ENCODE measurements at regions not wholly inside any gene's neighbourhood (a gene's known extent, or its start where the extent isn't known, plus 50 kb on each side); places are given as distances from the start of the nearest gene placed in this dataset.

- H3K4me1 Mint-ChIP-seq (ENCODE audit: low read depth) = no peaks in the 10 kb centered on the region
- no peak for ATAC-seq
- peaks cover 13% of the 10 kb centered on the region for H3K9me3 Mint-ChIP-seq
- no peak overlapping the region for H3K4me3 Mint-ChIP-seq
- peaks cover 21% of the 10 kb centered on the region for H3K27me3 Mint-ChIP-seq (ENCODE audit: low read depth)
- no peaks in the 10 kb centered on the region for H3K36me3 Mint-ChIP-seq (ENCODE audit: insufficient read depth)
- DNase-seq = no peak
These were observed 268.4 kb downstream of the PRDM2 start for GRCh38 chr1:13968361-13968760.

- H3K4me3 Mint-ChIP-seq = no peak overlapping the region
- H3K27me3 Mint-ChIP-seq (ENCODE audit: low read depth) = peaks cover 21% of the 10 kb centered on the region
- DNase-seq (no peak), ATAC-seq (no peak)
- H3K36me3 Mint-ChIP-seq (ENCODE audit: insufficient read depth) = no peaks in the 10 kb centered on the region
- no peaks in the 10 kb centered on the region for H3K4me1 Mint-ChIP-seq (ENCODE audit: low read depth)
- peaks cover 13% of the 10 kb centered on the region for H3K9me3 Mint-ChIP-seq
These were observed 270.8 kb downstream of the PRDM2 start for GRCh38 chr1:13970631-13971247.

- ATAC-seq (no peak), DNase-seq (no peak)
- H3K4me1 Mint-ChIP-seq (ENCODE audit: low read depth) = no peaks in the 10 kb centered on the region
- peaks cover 8% of the 10 kb centered on the region for H3K9me3 Mint-ChIP-seq
- peaks cover 12% of the 10 kb centered on the region for H3K27me3 Mint-ChIP-seq (ENCODE audit: low read depth)
- H3K4me3 Mint-ChIP-seq = no peak overlapping the region
- H3K36me3 Mint-ChIP-seq (ENCODE audit: insufficient read depth) = no peaks in the 10 kb centered on the region
These were observed 276.5 kb downstream of the PRDM2 start for GRCh38 chr1:13976485-13976884.

GRCh38 chr1:13981142-13981541, 281.2 kb downstream of the PRDM2 start:
- Mint-ChIP-seq H3K4me1 (ENCODE audit: low read depth) (no peaks in the 10 kb centered on the region), H3K4me3 (no peak overlapping the region), H3K27me3 (ENCODE audit: low read depth) (peaks cover 2% of the 10 kb centered on the region), H3K9me3 (peaks cover 4% of the 10 kb centered on the region), H3K36me3 (ENCODE audit: insufficient read depth) (no peaks in the 10 kb centered on the region)
- DNase-seq (no peak), ATAC-seq (no peak)

- peaks cover 3% of the 10 kb centered on the region for H3K9me3 Mint-ChIP-seq
- no peak for DNase-seq
- H3K4me3 Mint-ChIP-seq = no peak overlapping the region
- ATAC-seq = no peak
- no peaks in the 10 kb centered on the region for H3K4me1 Mint-ChIP-seq (ENCODE audit: low read depth)
- H3K36me3 Mint-ChIP-seq (ENCODE audit: insufficient read depth) = no peaks in the 10 kb centered on the region
- peaks cover 3% of the 10 kb centered on the region for H3K27me3 Mint-ChIP-seq (ENCODE audit: low read depth)
These were observed 283.4 kb downstream of the PRDM2 start for GRCh38 chr1:13983393-13983792.

- Mint-ChIP-seq H3K4me1 (ENCODE audit: low read depth) (no peaks in the 10 kb centered on the region), H3K27me3 (ENCODE audit: low read depth) (peaks cover 30% of the 10 kb centered on the region), H3K4me3 (no peak overlapping the region), H3K36me3 (ENCODE audit: insufficient read depth) (no peaks in the 10 kb centered on the region), H3K9me3 (peaks cover 6% of the 10 kb centered on the region)
- DNase-seq (no peak), ATAC-seq (no peak)
These were observed 291.0 kb downstream of the PRDM2 start for GRCh38 chr1:13990939-13991338.

DNA sequence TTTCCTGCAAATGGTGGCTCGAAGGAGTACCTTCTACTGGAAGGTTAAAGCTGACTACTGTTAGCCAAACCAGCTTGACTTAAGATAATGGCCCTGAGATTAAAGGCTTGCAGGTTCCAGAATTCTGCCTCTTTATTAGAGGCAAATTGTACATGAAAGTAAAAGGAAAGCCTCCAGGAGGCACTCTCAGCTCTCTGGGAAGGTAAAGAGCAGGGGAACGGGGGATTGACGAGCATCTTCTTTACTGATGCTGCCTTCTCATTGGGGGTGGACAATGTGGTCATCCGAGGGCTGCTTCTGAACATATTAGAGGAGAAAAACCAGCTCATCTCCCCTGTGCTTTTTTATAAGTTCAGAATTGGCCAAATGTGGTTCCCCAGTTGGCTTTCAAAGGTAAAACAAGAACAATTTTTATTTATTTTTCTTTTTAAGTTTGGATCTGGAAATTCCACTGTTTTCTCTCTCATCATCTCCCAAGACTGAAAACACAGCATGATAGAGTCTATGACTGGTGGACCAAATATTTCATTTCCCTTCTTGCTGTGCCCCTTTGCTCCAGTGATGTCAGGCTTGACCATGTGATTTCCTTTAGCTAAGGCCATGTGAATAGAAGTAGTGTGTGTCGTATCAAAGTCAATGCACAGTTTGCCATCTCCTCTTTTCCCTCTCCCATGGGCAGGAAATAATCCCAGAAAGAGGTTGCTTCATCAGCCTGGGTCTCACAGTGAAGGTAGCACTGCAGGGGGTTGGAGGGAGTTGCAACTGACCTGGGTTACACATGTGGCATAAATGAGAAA, 292.7 kb downstream of the PRDM2 start:
- no peaks in the 10 kb centered on the region for H3K36me3 Mint-ChIP-seq (ENCODE audit: insufficient read depth)
- no peaks in the 10 kb centered on the region for H3K4me1 Mint-ChIP-seq (ENCODE audit: low read depth)
- no peak for ATAC-seq
- no peak overlapping the region for H3K4me3 Mint-ChIP-seq
- no peak for DNase-seq
- H3K27me3 Mint-ChIP-seq (ENCODE audit: low read depth) = peaks cover 28% of the 10 kb centered on the region
- peaks cover 9% of the 10 kb centered on the region for H3K9me3 Mint-ChIP-seq

GRCh38 chr1:13994386-13994785, 294.4 kb downstream of the PRDM2 start:
- H3K36me3 Mint-ChIP-seq (ENCODE audit: insufficient read depth) = no peaks in the 10 kb centered on the region
- no peak overlapping the region for H3K4me3 Mint-ChIP-seq
- peaks cover 30% of the 10 kb centered on the region for H3K27me3 Mint-ChIP-seq (ENCODE audit: low read depth)
- ATAC-seq (no peak), DNase-seq (no peak)
- peaks cover 16% of the 10 kb centered on the region for H3K9me3 Mint-ChIP-seq
- H3K4me1 Mint-ChIP-seq (ENCODE audit: low read depth) = no peaks in the 10 kb centered on the region

DNA sequence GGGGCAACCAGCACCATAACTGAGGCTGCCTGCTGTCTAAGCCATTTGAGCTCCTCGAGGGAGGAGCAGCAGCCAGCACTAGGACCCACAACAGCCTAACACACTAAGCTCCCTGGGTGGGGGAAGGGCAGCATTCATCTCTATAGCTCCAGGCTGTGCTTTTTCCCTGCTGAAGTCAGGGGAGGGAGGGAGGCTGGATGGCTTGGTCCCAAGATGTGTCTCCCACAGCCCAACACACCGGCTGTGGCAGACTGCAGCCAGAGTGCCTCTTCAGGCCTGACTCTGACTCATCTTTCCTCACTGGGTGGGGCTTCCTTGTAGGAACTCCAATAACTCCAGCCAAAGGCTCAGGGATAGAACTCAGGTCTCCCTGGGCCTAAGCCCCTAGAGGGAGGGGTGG, 296.3 kb downstream of the PRDM2 start:
- no peak for ATAC-seq
- peaks cover 22% of the 10 kb centered on the region for H3K27me3 Mint-ChIP-seq (ENCODE audit: low read depth)
- H3K9me3 Mint-ChIP-seq = peaks cover 28% of the 10 kb centered on the region
- no peaks in the 10 kb centered on the region for H3K4me1 Mint-ChIP-seq (ENCODE audit: low read depth)
- no peaks in the 10 kb centered on the region for H3K36me3 Mint-ChIP-seq (ENCODE audit: insufficient read depth)
- no peak overlapping the region for H3K4me3 Mint-ChIP-seq
- no peak for DNase-seq

DNA sequence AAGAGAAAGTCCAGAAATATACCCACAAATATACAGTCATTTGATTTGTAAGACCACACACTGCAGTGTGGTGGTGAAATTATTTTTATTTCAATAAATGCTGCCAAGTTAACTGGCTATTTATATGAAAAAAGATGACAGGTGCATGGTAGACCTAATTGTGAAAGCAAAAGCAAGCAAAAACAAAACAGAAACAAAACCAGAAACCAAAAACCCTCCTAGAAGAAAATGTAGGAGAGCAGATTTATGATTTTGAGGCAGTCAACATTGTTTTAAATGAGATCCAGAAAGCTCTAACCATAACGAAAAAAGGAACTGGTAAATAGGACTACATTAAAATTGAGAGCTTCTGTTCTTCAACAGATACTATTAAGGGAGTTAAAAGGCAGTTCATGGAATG, 303.6 kb downstream of the PRDM2 start:
- ATAC-seq (no peak), DNase-seq (no peak)
- peaks cover 22% of the 10 kb centered on the region for H3K9me3 Mint-ChIP-seq
- no peaks in the 10 kb centered on the region for H3K4me1 Mint-ChIP-seq (ENCODE audit: low read depth)
- no peaks in the 10 kb centered on the region for H3K36me3 Mint-ChIP-seq (ENCODE audit: insufficient read depth)
- no peaks in the 10 kb centered on the region for H3K27me3 Mint-ChIP-seq (ENCODE audit: low read depth)
- H3K4me3 Mint-ChIP-seq = no peak overlapping the region

GRCh38 chr1:14009582-14009981, 309.6 kb downstream of the PRDM2 start:
- Mint-ChIP-seq H3K4me1 (ENCODE audit: low read depth) (no peaks in the 10 kb centered on the region), H3K36me3 (ENCODE audit: insufficient read depth) (no peaks in the 10 kb centered on the region), H3K27me3 (ENCODE audit: low read depth) (peaks cover 4% of the 10 kb centered on the region), H3K9me3 (peaks cover 8% of the 10 kb centered on the region), H3K4me3 (no peak overlapping the region)
- no peak for DNase-seq
- no peak for ATAC-seq

- DNase-seq = no peak
- peaks cover 4% of the 10 kb centered on the region for H3K27me3 Mint-ChIP-seq (ENCODE audit: low read depth)
- no peaks in the 10 kb centered on the region for H3K36me3 Mint-ChIP-seq (ENCODE audit: insufficient read depth)
- no peaks in the 10 kb centered on the region for H3K4me1 Mint-ChIP-seq (ENCODE audit: low read depth)
- peaks cover 8% of the 10 kb centered on the region for H3K9me3 Mint-ChIP-seq
- no peak for ATAC-seq
- H3K4me3 Mint-ChIP-seq = no peak overlapping the region
These were observed 310.5 kb downstream of the PRDM2 start for GRCh38 chr1:14010476-14010875.

- H3K9me3 Mint-ChIP-seq = peaks cover 8% of the 10 kb centered on the region
- no peak for DNase-seq
- H3K4me1 Mint-ChIP-seq (ENCODE audit: low read depth) = no peaks in the 10 kb centered on the region
- peaks cover 4% of the 10 kb centered on the region for H3K27me3 Mint-ChIP-seq (ENCODE audit: low read depth)
- H3K4me3 Mint-ChIP-seq = no peak overlapping the region
- no peak for ATAC-seq
- H3K36me3 Mint-ChIP-seq (ENCODE audit: insufficient read depth) = no peaks in the 10 kb centered on the region
These were observed 311.1 kb downstream of the PRDM2 start for GRCh38 chr1:14011132-14011531.

DNA sequence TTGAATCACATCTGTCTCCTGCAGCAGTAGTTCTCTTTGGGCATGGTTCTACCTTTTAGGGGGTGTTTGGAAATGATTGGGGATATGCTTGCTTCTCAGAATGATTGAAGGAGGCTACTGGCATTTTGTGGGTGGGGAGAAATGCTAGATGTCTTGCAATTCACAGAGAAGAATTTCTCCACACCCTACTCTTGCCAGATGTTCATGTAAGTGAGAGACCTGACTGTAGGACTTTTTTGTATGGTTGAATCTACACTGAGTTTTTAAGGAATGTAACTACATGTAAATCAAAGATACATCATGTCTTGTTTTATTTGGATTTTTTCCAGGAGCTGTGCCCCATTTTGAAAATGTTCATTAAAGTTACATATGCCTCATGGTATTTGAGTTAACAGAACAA, 311.9 kb downstream of the PRDM2 start:
- peaks cover 4% of the 10 kb centered on the region for H3K27me3 Mint-ChIP-seq (ENCODE audit: low read depth)
- ATAC-seq (no peak), DNase-seq (no peak)
- H3K4me1 Mint-ChIP-seq (ENCODE audit: low read depth) = no peaks in the 10 kb centered on the region
- H3K9me3 Mint-ChIP-seq = peaks cover 5% of the 10 kb centered on the region
- H3K36me3 Mint-ChIP-seq (ENCODE audit: insufficient read depth) = no peaks in the 10 kb centered on the region
- H3K4me3 Mint-ChIP-seq = no peak overlapping the region

- DNase-seq (no peak), ATAC-seq (no peak)
- H3K9me3 Mint-ChIP-seq = no peaks in the 10 kb centered on the region
- H3K4me3 Mint-ChIP-seq = no peak overlapping the region
- H3K4me1 Mint-ChIP-seq (ENCODE audit: low read depth) = no peaks in the 10 kb centered on the region
- peaks cover 12% of the 10 kb centered on the region for H3K27me3 Mint-ChIP-seq (ENCODE audit: low read depth)
- no peaks in the 10 kb centered on the region for H3K36me3 Mint-ChIP-seq (ENCODE audit: insufficient read depth)
These were observed 314.9 kb downstream of the PRDM2 start for GRCh38 chr1:14014929-14015328.

Data from activated T-cell treated with anti-CD3 and anti-CD28 coated beads, Interleukin-2, amount 50 U/mL, for 4 hours (primary cell).